ENCODE measurements at regions not wholly inside any gene's neighbourhood (a gene's known extent, or its start where the extent isn't known, plus 50 kb on each side); places are given as distances from the start of the nearest gene placed in this dataset.

GRCh38 chr14:104513641-104514046 lies 65.9 kb upstream of the C14orf180 start:
- TF ChIP-seq, protein P1, sequence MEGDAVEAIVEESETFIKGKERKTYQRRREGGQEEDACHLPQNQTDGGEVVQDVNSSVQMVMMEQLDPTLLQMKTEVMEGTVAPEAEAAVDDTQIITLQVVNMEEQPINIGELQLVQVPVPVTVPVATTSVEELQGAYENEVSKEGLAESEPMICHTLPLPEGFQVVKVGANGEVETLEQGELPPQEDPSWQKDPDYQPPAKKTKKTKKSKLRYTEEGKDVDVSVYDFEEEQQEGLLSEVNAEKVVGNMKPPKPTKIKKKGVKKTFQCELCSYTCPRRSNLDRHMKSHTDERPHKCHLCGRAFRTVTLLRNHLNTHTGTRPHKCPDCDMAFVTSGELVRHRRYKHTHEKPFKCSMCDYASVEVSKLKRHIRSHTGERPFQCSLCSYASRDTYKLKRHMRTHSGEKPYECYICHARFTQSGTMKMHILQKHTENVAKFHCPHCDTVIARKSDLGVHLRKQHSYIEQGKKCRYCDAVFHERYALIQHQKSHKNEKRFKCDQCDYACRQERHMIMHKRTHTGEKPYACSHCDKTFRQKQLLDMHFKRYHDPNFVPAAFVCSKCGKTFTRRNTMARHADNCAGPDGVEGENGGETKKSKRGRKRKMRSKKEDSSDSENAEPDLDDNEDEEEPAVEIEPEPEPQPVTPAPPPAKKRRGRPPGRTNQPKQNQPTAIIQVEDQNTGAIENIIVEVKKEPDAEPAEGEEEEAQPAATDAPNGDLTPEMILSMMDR (IDR thresholded peaks at IDR 0.05; ENCODE audit: insufficient read depth in 1 of 2, low read depth in 1 of 2, low read length in 1 of 2, severe bottlenecking in 1 of 2, unreplicated experiment in 1 of 2): no peak
- no peak overlapping the region for H3K27ac Mint-ChIP-seq (ENCODE audit: unreplicated experiment)
- no peaks in the 10 kb centered on the region for H3K27me3 ChIP-seq (replicated peaks; ENCODE audit: control insufficient read depth, insufficient read depth, low read length)
- H3K36me3 ChIP-seq (ENCODE audit: control insufficient read depth, insufficient read depth, low read length): no peaks in the 10 kb centered on the region
- H3K9me3 Mint-ChIP-seq (ENCODE audit: unreplicated experiment): no peaks in the 10 kb centered on the region
- H3K27me3 Mint-ChIP-seq (ENCODE audit: insufficient read depth, unreplicated experiment): peaks cover 15% of the 10 kb centered on the region
- intact Hi-C loops (cut with micrococcal nuclease; ENCODE audit: unreplicated experiment): no loop called here
- POLR2A ChIA-PET: no interaction called here
- H3K4me1 Mint-ChIP-seq (ENCODE audit: low read depth, unreplicated experiment): no peaks in the 10 kb centered on the region
- H3K4me3 Mint-ChIP-seq (ENCODE audit: unreplicated experiment): no peak overlapping the region
- DNase-seq: no peak
- H3K9me3 ChIP-seq: no peaks in the 10 kb centered on the region
- no peaks in the 10 kb centered on the region for H3K4me1 ChIP-seq
- peaks cover 9% of the 10 kb centered on the region for H3K36me3 Mint-ChIP-seq (ENCODE audit: insufficient read depth, unreplicated experiment)
- CTCF ChIA-PET: no interaction called here
- H3K4me3 ChIP-seq (ENCODE audit: low read depth, low read length): no peak overlapping the region
- BruUV-seq (replicated peaks): no TSS peak

DNA sequence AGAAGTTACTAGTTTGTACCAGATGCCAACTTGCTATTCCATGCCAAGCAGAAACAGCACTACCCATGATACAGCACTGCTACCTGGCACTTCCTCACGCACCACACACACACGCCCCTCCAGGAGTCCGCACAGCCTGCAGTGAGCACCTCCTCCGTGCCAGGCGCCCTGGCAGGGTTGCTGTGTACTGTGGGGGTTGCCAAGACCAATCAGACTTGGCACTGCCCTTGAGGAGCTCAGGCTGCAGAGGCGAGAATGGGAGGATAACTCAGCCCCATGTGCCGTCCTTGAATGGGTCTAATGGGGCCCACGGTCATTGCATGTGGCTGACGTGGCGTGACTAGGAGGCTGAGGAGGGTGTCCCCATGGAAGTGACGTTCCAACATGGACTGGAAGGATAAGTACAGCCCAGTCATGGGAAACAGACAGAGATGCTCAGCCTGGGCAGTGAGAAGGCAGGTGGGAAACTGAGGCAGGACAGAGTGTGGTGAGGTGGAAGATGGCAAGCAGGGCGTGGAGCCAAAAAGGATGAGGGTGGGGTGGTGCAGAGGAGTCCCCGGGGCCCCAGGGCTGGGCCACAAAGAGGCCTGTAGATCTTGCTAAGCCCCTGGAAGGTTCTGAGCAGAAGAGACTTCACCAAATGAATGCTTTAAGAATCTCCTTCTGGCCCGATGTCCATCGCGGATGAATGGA lies 65.3 kb upstream of the C14orf180 start:
- BruUV-seq (replicated peaks): no TSS peak
- Mint-ChIP-seq H3K4me3 (ENCODE audit: unreplicated experiment) (peak overlapping the region; percentile 13), H3K4me1 (ENCODE audit: low read depth, unreplicated experiment) (no peaks in the 10 kb centered on the region)

GRCh38 chr14:104515059-104515810 lies 64.3 kb upstream of the C14orf180 start:
- Mint-ChIP-seq H3K9me3 (ENCODE audit: unreplicated experiment) (no peaks in the 10 kb centered on the region), H3K27ac (ENCODE audit: unreplicated experiment) (no peak overlapping the region), H3K4me3 (ENCODE audit: unreplicated experiment) (no peak overlapping the region), H3K27me3 (ENCODE audit: insufficient read depth, unreplicated experiment) (peaks cover 19% of the 10 kb centered on the region), H3K36me3 (ENCODE audit: insufficient read depth, unreplicated experiment) (peaks cover 9% of the 10 kb centered on the region), H3K4me1 (ENCODE audit: low read depth, unreplicated experiment) (no peaks in the 10 kb centered on the region)
- Histone ChIP-seq H3K27me3 (replicated peaks; ENCODE audit: control insufficient read depth, insufficient read depth, low read length) (no peaks in the 10 kb centered on the region), H3K36me3 (ENCODE audit: control insufficient read depth, insufficient read depth, low read length) (no peaks in the 10 kb centered on the region), H3K4me1 (no peaks in the 10 kb centered on the region), H3K9me3 (no peaks in the 10 kb centered on the region), H3K4me3 (ENCODE audit: low read depth, low read length) (no peak overlapping the region)
- intact Hi-C loops (cut with micrococcal nuclease; ENCODE audit: unreplicated experiment): no loop called here
- no peak for DNase-seq
- BruUV-seq (replicated peaks): no TSS peak
- ChIA-PET POLR2A (no interaction called here), CTCF (interaction anchor here (0.5 kb wide), 1 partner anchor 538 kb away, joined by 4 read pairs; no protein-coding TSS in a partner anchor)
- TF ChIP-seq, protein P1 (IDR thresholded peaks at IDR 0.05; ENCODE audit: insufficient read depth in 1 of 2, low read depth in 1 of 2, low read length in 1 of 2, severe bottlenecking in 1 of 2, unreplicated experiment in 1 of 2): no peak

More for the DNA sequence above, 65.3 kb upstream of the C14orf180 start:
- intact Hi-C loops (cut with micrococcal nuclease; ENCODE audit: unreplicated experiment): no loop called here
- DNase-seq: no peak
- TF ChIP-seq, protein P1 (IDR thresholded peaks at IDR 0.05; ENCODE audit: insufficient read depth in 1 of 2, low read depth in 1 of 2, low read length in 1 of 2, severe bottlenecking in 1 of 2, unreplicated experiment in 1 of 2): no peak
- Mint-ChIP-seq H3K9me3 (ENCODE audit: unreplicated experiment) (no peaks in the 10 kb centered on the region), H3K27ac (ENCODE audit: unreplicated experiment) (no peak overlapping the region), H3K36me3 (ENCODE audit: insufficient read depth, unreplicated experiment) (peaks cover 9% of the 10 kb centered on the region), H3K27me3 (ENCODE audit: insufficient read depth, unreplicated experiment) (peaks cover 19% of the 10 kb centered on the region)
- no peaks in the 10 kb centered on the region for H3K4me1 ChIP-seq
- ChIA-PET POLR2A (no interaction called here), CTCF (no interaction called here)
- no peaks in the 10 kb centered on the region for H3K9me3 ChIP-seq
- H3K27me3 ChIP-seq (replicated peaks; ENCODE audit: control insufficient read depth, insufficient read depth, low read length): no peaks in the 10 kb centered on the region
- H3K4me3 ChIP-seq (ENCODE audit: low read depth, low read length): no peak overlapping the region
- H3K36me3 ChIP-seq (ENCODE audit: control insufficient read depth, insufficient read depth, low read length): no peaks in the 10 kb centered on the region
